ENCODE measurements at regions not wholly inside any gene's neighbourhood (a gene's known extent, or its start where the extent isn't known, plus 50 kb on each side); places are given as distances from the start of the nearest gene placed in this dataset.

- 80% methylated on average over 1 of the region's 2 CpGs; no CpG with 5 or more reads in 1 of the 2 experiments for WGBS, 2 experiments (ENCODE audit: insufficient coverage in 1 of 2, insufficient read length in 1 of 2)
- peaks cover 14% of the 10 kb centered on the region for H3K4me1 Mint-ChIP-seq
These were observed 271.2 kb downstream of the RASEF start for GRCh38 chr9:82791692-82792091.

GRCh38 chr9:82797534-82797933 is 265.4 kb downstream of the RASEF start:
- Histone ChIP-seq H3K9me3 (ENCODE audit: control insufficient read depth, low read length) (peaks cover 3% of the 10 kb centered on the region), H3K4me3 (ENCODE audit: low read length) (no peak overlapping the region), H3K27me3 (ENCODE audit: control insufficient read depth, insufficient read depth, low read length, poor library complexity, severe bottlenecking) (no peaks in the 10 kb centered on the region), H3K36me3 (ENCODE audit: control insufficient read depth, insufficient read depth, low read length) (no peaks in the 10 kb centered on the region), H3K27ac (ENCODE audit: low read depth, low read length) (no peak overlapping the region), H3K9ac (ENCODE audit: extremely low read depth, low read length, poor library complexity, severe bottlenecking) (no peak overlapping the region), H3K4me1 (ENCODE audit: control insufficient read depth, insufficient read depth, low read length) (peaks cover 6% of the 10 kb centered on the region)
- Mint-ChIP-seq H3K4me1 (peaks cover 19% of the 10 kb centered on the region), H3K27ac (no peak overlapping the region), H3K27me3 (ENCODE audit: insufficient read depth) (no peaks in the 10 kb centered on the region), H3K4me3 (no peak overlapping the region), H3K36me3 (ENCODE audit: low read depth) (peaks cover 4% of the 10 kb centered on the region), H3K9me3 (no peaks in the 10 kb centered on the region)
- peak; percentile 64 for DNase-seq
- 79% methylated on average over 3 of the region's 3 CpGs for WGBS, 2 experiments (ENCODE audit: insufficient coverage in 1 of 2, insufficient read length in 1 of 2)
- TF ChIP-seq CTCF (conservative IDR thresholded peaks at IDR 0.05) = no peak

More at GRCh38 chr9:82791692-82792091, 271.2 kb downstream of the RASEF start:
- Mint-ChIP-seq H3K4me3 (no peak overlapping the region), H3K36me3 (ENCODE audit: low read depth) (peaks cover 10% of the 10 kb centered on the region), H3K27me3 (ENCODE audit: insufficient read depth) (no peaks in the 10 kb centered on the region), H3K9me3 (peaks cover 4% of the 10 kb centered on the region), H3K27ac (no peak overlapping the region)
- peaks cover 6% of the 10 kb centered on the region for H3K4me1 ChIP-seq (ENCODE audit: control insufficient read depth, insufficient read depth, low read length)
- H3K4me3 ChIP-seq (ENCODE audit: low read length) = no peak overlapping the region
- no peak overlapping the region for H3K27ac ChIP-seq (ENCODE audit: low read depth, low read length)
- no peaks in the 10 kb centered on the region for H3K9me3 ChIP-seq (ENCODE audit: control insufficient read depth, low read length)
- H3K27me3 ChIP-seq (ENCODE audit: control insufficient read depth, insufficient read depth, low read length, poor library complexity, severe bottlenecking) = no peaks in the 10 kb centered on the region
- H3K36me3 ChIP-seq (ENCODE audit: control insufficient read depth, insufficient read depth, low read length) = no peaks in the 10 kb centered on the region
- no peak for DNase-seq
- TF ChIP-seq CTCF (conservative IDR thresholded peaks at IDR 0.05) = no peak
- H3K9ac ChIP-seq (ENCODE audit: extremely low read depth, low read length, poor library complexity, severe bottlenecking) = no peak overlapping the region

GRCh38 chr9:82799286-82799685 is 263.7 kb downstream of the RASEF start:
- Mint-ChIP-seq H3K9me3 (peaks cover 10% of the 10 kb centered on the region), H3K36me3 (ENCODE audit: low read depth) (peaks cover 19% of the 10 kb centered on the region), H3K4me1 (peaks cover 13% of the 10 kb centered on the region), H3K27me3 (ENCODE audit: insufficient read depth) (peaks cover 1% of the 10 kb centered on the region), H3K27ac (no peak overlapping the region), H3K4me3 (no peak overlapping the region)
- Histone ChIP-seq H3K27ac (ENCODE audit: low read depth, low read length) (no peak overlapping the region), H3K9ac (ENCODE audit: extremely low read depth, low read length, poor library complexity, severe bottlenecking) (no peak overlapping the region), H3K4me1 (ENCODE audit: control insufficient read depth, insufficient read depth, low read length) (no peaks in the 10 kb centered on the region), H3K36me3 (ENCODE audit: control insufficient read depth, insufficient read depth, low read length) (no peaks in the 10 kb centered on the region), H3K9me3 (ENCODE audit: control insufficient read depth, low read length) (peaks cover 18% of the 10 kb centered on the region), H3K27me3 (ENCODE audit: control insufficient read depth, insufficient read depth, low read length, poor library complexity, severe bottlenecking) (no peaks in the 10 kb centered on the region), H3K4me3 (ENCODE audit: low read length) (no peak overlapping the region)
- 91 to 96% methylated on average over 3 to 4 of the region's 4 CpGs for WGBS, 2 experiments (ENCODE audit: insufficient coverage in 1 of 2, insufficient read length in 1 of 2)
- no peak for DNase-seq
- no peak for TF ChIP-seq CTCF (conservative IDR thresholded peaks at IDR 0.05)
